Neural cell (in vitro differentiated cells): ENCODE measurements at regions not wholly inside any gene's neighbourhood (a gene's known extent, or its start where the extent isn't known, plus 50 kb on each side); places are given as distances from the start of the nearest gene placed in this dataset.

Experiments used
- EP300 ChIP-seq: fragments of 450-650 bp; conservative IDR thresholded peaks from 2 replicates; pipeline ENCODE4 v1.6.1; 2014; ENCODE audit warnings: antibody characterized with exemption, mild to moderate bottlenecking, moderate library complexity; ENCODE audit not compliant: poor library complexity, severe bottlenecking
- EZH2 ChIP-seq: fragments of 200-600, 300-800 bp; shearing (Covaris generic), sonication (generic); IDR thresholded peaks from 2 replicates; pipeline ENCODE4 v1.6.1; 2014; ENCODE audit warnings: antibody characterized with exemption, low read length, borderline replicate concordance, mild to moderate bottlenecking; ENCODE audit not compliant: insufficient read depth, poor library complexity, severe bottlenecking
- POLR2AphosphoS5 ChIP-seq: IDR thresholded peaks from 2 replicates; pipeline ENCODE4 v1.6.1; 2012
- RAD21 ChIP-seq: fragments of 450-650 bp; conservative IDR thresholded peaks from 2 replicates; pipeline ENCODE4 v1.6.1; 2014; ENCODE audit warnings: antibody characterized with exemption, mild to moderate bottlenecking, moderate library complexity
- SMC3 ChIP-seq: fragments of 450-650 bp; conservative IDR thresholded peaks from 2 replicates; pipeline ENCODE4 v1.6.1; 2014; ENCODE audit warnings: antibody characterized with exemption, mild to moderate bottlenecking, moderate library complexity; ENCODE audit not compliant: poor library complexity
- TAF1 ChIP-seq: IDR thresholded peaks from 2 replicates; pipeline ENCODE4 v1.6.1; 2012; ENCODE audit warnings: low read depth
- TF ChIP-seq, protein P1 (sequence below): fragments of 450-650 bp; IDR thresholded peaks from 2 replicates; pipeline ENCODE4 v1.5.1; 2014; ENCODE audit warnings: antibody characterized with exemption, mild to moderate bottlenecking, moderate library complexity; ENCODE audit not compliant: poor library complexity, severe bottlenecking
- TF ChIP-seq, protein P2 (sequence below): IDR thresholded peaks from 2 replicates; pipeline ENCODE4 v1.6.1; 2012; ENCODE audit warnings: borderline replicate concordance

DNA sequence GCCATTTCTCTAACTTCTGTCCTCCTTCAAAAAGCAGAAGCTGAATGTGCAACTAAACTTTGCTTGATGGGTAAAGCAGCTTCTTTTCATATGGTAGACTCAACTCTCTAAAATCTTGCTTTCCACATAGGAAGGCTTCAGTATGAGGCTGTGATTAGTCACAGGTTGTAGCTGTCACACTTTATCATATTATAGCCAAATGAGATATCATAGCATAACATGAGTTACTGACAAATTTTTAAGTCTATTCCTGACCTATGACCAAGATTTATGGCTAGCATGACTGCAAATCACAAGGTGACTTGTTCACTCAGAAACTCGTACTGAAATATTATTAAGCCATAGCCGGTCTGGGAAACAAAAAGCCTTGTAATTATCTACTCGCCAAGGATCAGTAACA, 998.6 kb downstream of the RPA4 start:
- TF ChIP-seq, protein P1, sequence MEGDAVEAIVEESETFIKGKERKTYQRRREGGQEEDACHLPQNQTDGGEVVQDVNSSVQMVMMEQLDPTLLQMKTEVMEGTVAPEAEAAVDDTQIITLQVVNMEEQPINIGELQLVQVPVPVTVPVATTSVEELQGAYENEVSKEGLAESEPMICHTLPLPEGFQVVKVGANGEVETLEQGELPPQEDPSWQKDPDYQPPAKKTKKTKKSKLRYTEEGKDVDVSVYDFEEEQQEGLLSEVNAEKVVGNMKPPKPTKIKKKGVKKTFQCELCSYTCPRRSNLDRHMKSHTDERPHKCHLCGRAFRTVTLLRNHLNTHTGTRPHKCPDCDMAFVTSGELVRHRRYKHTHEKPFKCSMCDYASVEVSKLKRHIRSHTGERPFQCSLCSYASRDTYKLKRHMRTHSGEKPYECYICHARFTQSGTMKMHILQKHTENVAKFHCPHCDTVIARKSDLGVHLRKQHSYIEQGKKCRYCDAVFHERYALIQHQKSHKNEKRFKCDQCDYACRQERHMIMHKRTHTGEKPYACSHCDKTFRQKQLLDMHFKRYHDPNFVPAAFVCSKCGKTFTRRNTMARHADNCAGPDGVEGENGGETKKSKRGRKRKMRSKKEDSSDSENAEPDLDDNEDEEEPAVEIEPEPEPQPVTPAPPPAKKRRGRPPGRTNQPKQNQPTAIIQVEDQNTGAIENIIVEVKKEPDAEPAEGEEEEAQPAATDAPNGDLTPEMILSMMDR, result no peak
- TF ChIP-seq, protein P2, sequence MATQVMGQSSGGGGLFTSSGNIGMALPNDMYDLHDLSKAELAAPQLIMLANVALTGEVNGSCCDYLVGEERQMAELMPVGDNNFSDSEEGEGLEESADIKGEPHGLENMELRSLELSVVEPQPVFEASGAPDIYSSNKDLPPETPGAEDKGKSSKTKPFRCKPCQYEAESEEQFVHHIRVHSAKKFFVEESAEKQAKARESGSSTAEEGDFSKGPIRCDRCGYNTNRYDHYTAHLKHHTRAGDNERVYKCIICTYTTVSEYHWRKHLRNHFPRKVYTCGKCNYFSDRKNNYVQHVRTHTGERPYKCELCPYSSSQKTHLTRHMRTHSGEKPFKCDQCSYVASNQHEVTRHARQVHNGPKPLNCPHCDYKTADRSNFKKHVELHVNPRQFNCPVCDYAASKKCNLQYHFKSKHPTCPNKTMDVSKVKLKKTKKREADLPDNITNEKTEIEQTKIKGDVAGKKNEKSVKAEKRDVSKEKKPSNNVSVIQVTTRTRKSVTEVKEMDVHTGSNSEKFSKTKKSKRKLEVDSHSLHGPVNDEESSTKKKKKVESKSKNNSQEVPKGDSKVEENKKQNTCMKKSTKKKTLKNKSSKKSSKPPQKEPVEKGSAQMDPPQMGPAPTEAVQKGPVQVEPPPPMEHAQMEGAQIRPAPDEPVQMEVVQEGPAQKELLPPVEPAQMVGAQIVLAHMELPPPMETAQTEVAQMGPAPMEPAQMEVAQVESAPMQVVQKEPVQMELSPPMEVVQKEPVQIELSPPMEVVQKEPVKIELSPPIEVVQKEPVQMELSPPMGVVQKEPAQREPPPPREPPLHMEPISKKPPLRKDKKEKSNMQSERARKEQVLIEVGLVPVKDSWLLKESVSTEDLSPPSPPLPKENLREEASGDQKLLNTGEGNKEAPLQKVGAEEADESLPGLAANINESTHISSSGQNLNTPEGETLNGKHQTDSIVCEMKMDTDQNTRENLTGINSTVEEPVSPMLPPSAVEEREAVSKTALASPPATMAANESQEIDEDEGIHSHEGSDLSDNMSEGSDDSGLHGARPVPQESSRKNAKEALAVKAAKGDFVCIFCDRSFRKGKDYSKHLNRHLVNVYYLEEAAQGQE, result no peak
- no peak for TF ChIP-seq EP300
- no peak for TF ChIP-seq POLR2AphosphoS5
- no peak for TF ChIP-seq RAD21
- TF ChIP-seq TAF1, result no peak
- TF ChIP-seq EZH2, result no peak
- no peak for TF ChIP-seq SMC3
